Activated naive CD8-positive, alpha-beta T cell treated with anti-CD3 and anti-CD28 coated beads, Interleukin-2, amount 50 U/mL, for 24 hours (primary cell): ENCODE measurements at regions not wholly inside any gene's neighbourhood (a gene's known extent, or its start where the extent isn't known, plus 50 kb on each side); places are given as distances from the start of the nearest gene placed in this dataset.

Experiments
- ATAC-seq: fragments of 150-1000 bp; cut with Tn5 transposase; one replicate; pipeline ENCODE4 v1.10.0; 2021
- DNase-seq: peaks from one replicate; pipeline ENCODE4 v3.0.0; 2021
- H3K27ac Mint-ChIP-seq: one replicate; pipeline ENCODE4 v1.8.0; 2021; ENCODE audit warnings: mild to moderate bottlenecking, mixed read lengths
- H3K27me3 Mint-ChIP-seq: one replicate; pipeline ENCODE4 v1.8.0; 2021; ENCODE audit warnings: mixed read lengths
- H3K36me3 Mint-ChIP-seq: one replicate; pipeline ENCODE4 v1.8.0; 2021; ENCODE audit warnings: low read depth, mixed read lengths
- H3K4me1 Mint-ChIP-seq: one replicate; pipeline ENCODE4 v1.8.0; 2021; ENCODE audit warnings: mixed read lengths
- H3K4me3 Mint-ChIP-seq: one replicate; pipeline ENCODE4 v1.8.0; 2021; ENCODE audit warnings: mild to moderate bottlenecking, moderate library complexity, mixed read lengths
- H3K9me3 Mint-ChIP-seq: one replicate; pipeline ENCODE4 v1.8.0; 2021; ENCODE audit warnings: mixed read lengths

GRCh38 chr2:105150231-105150630 lies 91.3 kb upstream of the GPR45 start:
- H3K27me3 Mint-ChIP-seq: peaks cover 42% of the 10 kb centered on the region

GRCh38 chr2:105154119-105154818 lies 87.3 kb upstream of the GPR45 start:
- Mint-ChIP-seq H3K27me3 (peaks cover 36% of the 10 kb centered on the region), H3K4me3 (no peak overlapping the region), H3K9me3 (peaks cover 22% of the 10 kb centered on the region), H3K4me1 (no peaks in the 10 kb centered on the region), H3K36me3 (peaks cover 2% of the 10 kb centered on the region), H3K27ac (no peak overlapping the region)
- ATAC-seq (no peak), DNase-seq (no peak)

More at GRCh38 chr2:105150231-105150630, 91.3 kb upstream of the GPR45 start:
- no peak overlapping the region for H3K4me3 Mint-ChIP-seq
- no peaks in the 10 kb centered on the region for H3K4me1 Mint-ChIP-seq
- H3K9me3 Mint-ChIP-seq: no peaks in the 10 kb centered on the region
- H3K27ac Mint-ChIP-seq: no peak overlapping the region
- H3K36me3 Mint-ChIP-seq: no peaks in the 10 kb centered on the region
- ATAC-seq: no peak
- DNase-seq: no peak

- H3K4me3 Mint-ChIP-seq: no peak overlapping the region
- H3K9me3 Mint-ChIP-seq: peaks cover 22% of the 10 kb centered on the region
- peaks cover 29% of the 10 kb centered on the region for H3K27me3 Mint-ChIP-seq
- no peak overlapping the region for H3K27ac Mint-ChIP-seq
- H3K36me3 Mint-ChIP-seq: peaks cover 2% of the 10 kb centered on the region
- no peaks in the 10 kb centered on the region for H3K4me1 Mint-ChIP-seq
- ATAC-seq: no peak
- no peak for DNase-seq
Measured at GRCh38 chr2:105156166-105156565, 85.4 kb upstream of the GPR45 start.

GRCh38 chr2:105158002-105158401 lies 83.5 kb upstream of the GPR45 start:
- DNase-seq: no peak
- Mint-ChIP-seq H3K36me3 (peaks cover 2% of the 10 kb centered on the region), H3K27me3 (peaks cover 23% of the 10 kb centered on the region), H3K27ac (no peak overlapping the region), H3K4me1 (no peaks in the 10 kb centered on the region), H3K4me3 (no peak overlapping the region), H3K9me3 (peaks cover 22% of the 10 kb centered on the region)
- no peak for ATAC-seq

GRCh38 chr2:105166688-105167087 lies 74.9 kb upstream of the GPR45 start:
- Mint-ChIP-seq H3K4me1 (no peaks in the 10 kb centered on the region), H3K27ac (no peak overlapping the region), H3K9me3 (no peaks in the 10 kb centered on the region), H3K4me3 (no peak overlapping the region), H3K36me3 (no peaks in the 10 kb centered on the region), H3K27me3 (peaks cover 12% of the 10 kb centered on the region)
- ATAC-seq (no peak), DNase-seq (no peak)

GRCh38 chr2:105168543-105168942 lies 73.0 kb upstream of the GPR45 start:
- no peaks in the 10 kb centered on the region for H3K4me1 Mint-ChIP-seq
- H3K27me3 Mint-ChIP-seq: peaks cover 14% of the 10 kb centered on the region
- ATAC-seq: no peak
- H3K36me3 Mint-ChIP-seq: no peaks in the 10 kb centered on the region
- H3K4me3 Mint-ChIP-seq: no peak overlapping the region
- H3K9me3 Mint-ChIP-seq: no peaks in the 10 kb centered on the region
- no peak overlapping the region for H3K27ac Mint-ChIP-seq
- no peak for DNase-seq

GRCh38 chr2:105175231-105175630 lies 66.3 kb upstream of the GPR45 start:
- ATAC-seq (no peak), DNase-seq (no peak)
- Mint-ChIP-seq H3K36me3 (no peaks in the 10 kb centered on the region), H3K27me3 (peaks cover 9% of the 10 kb centered on the region), H3K9me3 (no peaks in the 10 kb centered on the region), H3K4me1 (no peaks in the 10 kb centered on the region), H3K4me3 (no peak overlapping the region), H3K27ac (no peak overlapping the region)

GRCh38 chr2:105176429-105176828 lies 65.1 kb upstream of the GPR45 start:
- ATAC-seq: no peak
- Mint-ChIP-seq H3K27me3 (peaks cover 6% of the 10 kb centered on the region), H3K27ac (no peak overlapping the region), H3K9me3 (no peaks in the 10 kb centered on the region), H3K4me1 (no peaks in the 10 kb centered on the region), H3K36me3 (no peaks in the 10 kb centered on the region), H3K4me3 (no peak overlapping the region)
- no peak for DNase-seq

- no peak for DNase-seq
- Mint-ChIP-seq H3K4me1 (no peaks in the 10 kb centered on the region), H3K36me3 (no peaks in the 10 kb centered on the region), H3K9me3 (no peaks in the 10 kb centered on the region), H3K27me3 (peaks cover 6% of the 10 kb centered on the region), H3K27ac (no peak overlapping the region), H3K4me3 (no peak overlapping the region)
- no peak for ATAC-seq
Measured at GRCh38 chr2:105177008-105177407, 64.5 kb upstream of the GPR45 start.

GRCh38 chr2:105177536-105178254 lies 63.8 kb upstream of the GPR45 start:
- Mint-ChIP-seq H3K4me1 (no peaks in the 10 kb centered on the region), H3K36me3 (no peaks in the 10 kb centered on the region), H3K27ac (no peak overlapping the region)

GRCh38 chr2:105179469-105180372 lies 61.8 kb upstream of the GPR45 start:
- Mint-ChIP-seq H3K4me3 (no peak overlapping the region), H3K27ac (no peak overlapping the region), H3K36me3 (no peaks in the 10 kb centered on the region), H3K27me3 (peaks cover 2% of the 10 kb centered on the region), H3K9me3 (no peaks in the 10 kb centered on the region), H3K4me1 (no peaks in the 10 kb centered on the region)
- ATAC-seq (no peak), DNase-seq (no peak)

More at GRCh38 chr2:105177536-105178254, 63.8 kb upstream of the GPR45 start:
- Mint-ChIP-seq H3K4me3 (no peak overlapping the region), H3K9me3 (no peaks in the 10 kb centered on the region), H3K27me3 (peaks cover 8% of the 10 kb centered on the region)
- no peak for DNase-seq
- no peak for ATAC-seq

- no peak overlapping the region for H3K27ac Mint-ChIP-seq
- H3K4me3 Mint-ChIP-seq: no peak overlapping the region
- peaks cover 2% of the 10 kb centered on the region for H3K27me3 Mint-ChIP-seq
- no peaks in the 10 kb centered on the region for H3K9me3 Mint-ChIP-seq
- no peak for DNase-seq
- no peaks in the 10 kb centered on the region for H3K4me1 Mint-ChIP-seq
- H3K36me3 Mint-ChIP-seq: no peaks in the 10 kb centered on the region
- no peak for ATAC-seq
Measured at GRCh38 chr2:105180491-105180972, 61.0 kb upstream of the GPR45 start.

GRCh38 chr2:105181282-105181681 lies 60.3 kb upstream of the GPR45 start:
- Mint-ChIP-seq H3K9me3 (no peaks in the 10 kb centered on the region), H3K4me1 (no peaks in the 10 kb centered on the region), H3K36me3 (no peaks in the 10 kb centered on the region), H3K27ac (no peak overlapping the region), H3K27me3 (peaks cover 2% of the 10 kb centered on the region), H3K4me3 (no peak overlapping the region)
- DNase-seq (no peak), ATAC-seq (no peak)

GRCh38 chr2:105183555-105184323 lies 57.8 kb upstream of the GPR45 start:
- DNase-seq: no peak
- H3K27me3 Mint-ChIP-seq: peaks cover 2% of the 10 kb centered on the region
- no peak for ATAC-seq
- H3K36me3 Mint-ChIP-seq: no peaks in the 10 kb centered on the region
- no peaks in the 10 kb centered on the region for H3K9me3 Mint-ChIP-seq
- no peak overlapping the region for H3K27ac Mint-ChIP-seq
- no peak overlapping the region for H3K4me3 Mint-ChIP-seq
- no peaks in the 10 kb centered on the region for H3K4me1 Mint-ChIP-seq
